Activated T-cell treated with anti-CD3 and anti-CD28 coated beads, Interleukin-2, amount 50 U/mL, for 48 hours (primary cell): ENCODE measurements at regions not wholly inside any gene's neighbourhood (a gene's known extent, or its start where the extent isn't known, plus 50 kb on each side); places are given as distances from the start of the nearest gene placed in this dataset.

Experiments
- DNase-seq, 2 experiments: peaks; one replicate each; pipeline ENCODE4 v3.0.0-alpha.2; 2020

DNA sequence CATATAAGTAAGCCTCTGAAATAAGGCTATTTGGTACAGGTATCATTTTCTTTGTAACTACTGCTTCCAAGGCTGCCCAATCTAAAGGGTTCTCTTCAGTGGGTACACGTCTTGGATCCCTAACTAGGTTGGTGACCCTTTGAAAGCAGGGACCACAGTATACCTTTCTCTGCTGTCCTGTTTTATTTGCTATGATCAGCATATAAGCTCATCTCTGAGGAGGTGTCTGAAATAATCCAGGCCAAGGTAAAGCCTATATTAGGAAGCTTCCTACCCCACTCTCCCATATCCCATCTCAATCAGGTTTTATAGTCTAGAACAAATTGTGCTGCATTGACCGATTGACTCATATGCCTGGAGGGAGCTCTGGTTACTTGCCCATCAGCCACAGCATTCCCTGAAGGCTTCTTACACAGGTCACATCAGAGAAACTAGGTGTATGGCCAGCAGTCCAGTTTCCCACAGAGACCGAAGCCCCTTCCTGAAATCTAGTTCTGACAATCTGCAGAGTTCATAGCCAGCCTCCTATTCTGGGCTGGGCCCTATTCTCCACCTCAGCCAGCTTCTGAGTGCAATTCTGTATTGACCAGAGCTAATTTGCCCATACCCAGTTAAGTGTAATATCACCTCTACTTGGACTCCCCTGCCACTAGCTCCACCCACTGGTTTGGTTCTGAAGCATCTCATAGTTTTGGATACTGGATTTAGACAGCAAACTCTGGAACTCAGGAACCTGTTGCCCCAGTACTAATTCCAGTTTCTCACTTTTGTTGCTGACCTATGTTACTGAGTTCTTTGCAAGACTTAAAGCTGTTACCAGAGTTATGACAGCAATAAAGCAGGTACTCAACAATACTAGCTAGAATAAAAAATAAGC lies 62.1 kb upstream of the ARHGAP20 start:
- DNase-seq = no peak

DNA sequence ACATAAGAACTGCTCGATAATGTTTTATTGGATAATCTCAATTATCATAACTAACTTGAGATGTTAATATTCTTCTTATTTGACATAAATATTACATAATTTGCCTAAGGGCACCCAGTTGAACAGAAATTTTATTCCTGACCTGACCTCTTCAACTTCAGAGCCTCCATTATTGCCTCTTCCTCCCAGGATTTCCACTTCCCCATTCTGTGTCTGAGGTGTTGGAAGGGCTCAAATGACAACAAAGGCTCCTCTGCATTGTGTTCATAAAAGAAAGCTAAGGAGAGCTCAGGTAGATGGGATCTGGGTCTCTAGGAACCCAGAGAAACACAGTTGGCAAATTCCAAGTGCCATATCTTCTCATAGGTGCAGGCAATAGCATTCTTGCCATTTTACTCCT lies 61.2 kb upstream of the ARHGAP20 start:
- no peak for DNase-seq

- DNase-seq = no peak
Observed at GRCh38 chr11:110772863-110773262, 60.6 kb upstream of the ARHGAP20 start.

GRCh38 chr11:110766316-110766715 lies 54.1 kb upstream of the ARHGAP20 start:
- DNase-seq = no peak

DNA sequence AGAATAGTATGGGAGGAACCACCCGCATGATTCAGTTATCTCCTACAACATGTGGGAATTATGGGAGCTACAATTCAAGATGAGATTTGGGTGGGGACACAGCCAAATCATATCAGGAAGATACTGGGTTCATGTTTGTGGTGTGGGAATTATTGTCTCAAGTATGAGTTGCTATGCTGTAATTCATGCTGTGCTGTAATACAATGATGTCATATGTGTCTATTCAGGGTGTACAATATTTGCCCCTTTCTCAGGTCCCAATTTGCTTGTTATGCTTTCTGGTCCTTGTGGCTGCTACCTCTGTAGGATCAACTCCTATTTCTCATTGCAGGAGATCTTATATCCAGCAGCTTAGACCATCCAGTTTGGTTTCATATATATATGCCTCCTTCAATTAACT lies 52.2 kb upstream of the ARHGAP20 start:
- no peak for DNase-seq

DNA sequence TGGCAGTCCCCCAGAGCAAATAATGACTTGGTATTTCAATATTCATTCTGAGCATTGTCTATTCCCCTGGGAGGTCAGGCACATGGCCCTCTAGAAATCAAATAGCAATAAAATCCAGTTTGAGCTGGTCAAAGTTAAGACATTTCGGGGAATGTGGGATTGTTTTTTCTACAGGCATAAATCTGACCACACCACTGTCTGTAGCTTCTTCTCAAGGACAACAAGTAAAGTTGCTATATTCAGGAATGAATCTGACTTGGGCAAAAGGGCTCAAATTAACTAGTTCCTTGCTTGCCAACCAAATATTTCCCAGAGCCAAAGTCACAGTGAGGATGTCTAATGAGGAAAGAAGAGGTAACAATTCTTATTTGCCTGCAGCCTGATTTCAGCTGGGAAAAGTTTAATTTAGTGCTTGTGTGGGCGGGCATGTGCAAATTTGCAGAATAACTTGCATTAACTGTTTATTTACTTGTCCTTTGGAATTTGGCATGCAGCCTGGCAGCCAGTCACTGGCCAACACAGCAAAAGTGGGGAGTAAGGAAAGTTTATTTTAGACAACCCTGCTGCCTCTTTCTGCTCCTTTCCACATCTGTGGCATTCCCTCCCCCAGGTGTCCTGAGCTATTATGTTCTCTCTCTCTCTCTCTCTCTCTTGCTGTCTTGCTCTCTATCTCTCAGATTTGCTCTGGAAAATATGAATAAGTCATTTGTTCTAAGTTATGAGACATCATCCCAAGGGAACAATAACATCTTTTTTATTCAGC lies 51.2 kb upstream of the ARHGAP20 start:
- DNase-seq = no peak

DNA sequence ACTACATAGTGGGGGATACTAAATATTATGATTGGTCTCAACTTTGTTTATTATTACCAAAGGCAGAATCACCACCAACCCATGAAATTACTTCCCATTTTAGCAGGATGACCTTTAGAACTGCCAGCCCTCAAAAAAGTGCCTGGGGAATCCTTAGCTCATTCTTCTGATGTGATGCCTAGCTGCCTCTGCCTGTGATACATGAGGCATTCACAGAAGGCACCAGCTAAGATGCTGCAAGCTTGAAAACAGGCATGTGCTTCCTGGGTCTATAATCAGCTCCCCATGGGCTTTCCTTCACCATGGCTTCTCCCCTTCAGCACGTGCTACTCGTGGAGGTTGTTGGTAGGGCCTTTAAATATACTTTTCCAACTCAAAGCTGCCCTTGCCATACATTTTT lies 50.4 kb upstream of the ARHGAP20 start:
- no peak for DNase-seq
